ENCODE measurements at regions not wholly inside any gene's neighbourhood (a gene's known extent, or its start where the extent isn't known, plus 50 kb on each side); places are given as distances from the start of the nearest gene placed in this dataset.

DNA sequence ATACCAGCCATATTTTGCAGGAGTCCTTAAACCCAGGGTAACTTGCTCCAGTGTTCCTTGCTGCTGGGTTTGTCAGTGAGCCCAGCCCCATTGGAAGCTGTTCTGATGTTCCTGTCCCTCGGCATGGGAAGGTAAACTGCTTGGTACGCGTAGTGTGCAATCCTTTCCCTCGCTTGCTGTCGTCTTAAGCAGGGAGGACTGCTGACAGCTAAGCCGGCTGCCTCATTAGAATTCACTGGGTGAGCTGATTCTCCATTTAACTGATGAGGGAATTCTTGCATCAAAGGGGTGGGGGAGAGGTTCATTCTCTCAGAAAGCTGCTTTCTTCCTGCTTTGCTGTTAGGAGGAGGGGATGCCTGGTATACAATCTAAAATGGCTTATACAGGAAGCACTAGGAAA, 164.6 kb downstream of the MID1IP1 start:
- TF ChIP-seq, protein P1, sequence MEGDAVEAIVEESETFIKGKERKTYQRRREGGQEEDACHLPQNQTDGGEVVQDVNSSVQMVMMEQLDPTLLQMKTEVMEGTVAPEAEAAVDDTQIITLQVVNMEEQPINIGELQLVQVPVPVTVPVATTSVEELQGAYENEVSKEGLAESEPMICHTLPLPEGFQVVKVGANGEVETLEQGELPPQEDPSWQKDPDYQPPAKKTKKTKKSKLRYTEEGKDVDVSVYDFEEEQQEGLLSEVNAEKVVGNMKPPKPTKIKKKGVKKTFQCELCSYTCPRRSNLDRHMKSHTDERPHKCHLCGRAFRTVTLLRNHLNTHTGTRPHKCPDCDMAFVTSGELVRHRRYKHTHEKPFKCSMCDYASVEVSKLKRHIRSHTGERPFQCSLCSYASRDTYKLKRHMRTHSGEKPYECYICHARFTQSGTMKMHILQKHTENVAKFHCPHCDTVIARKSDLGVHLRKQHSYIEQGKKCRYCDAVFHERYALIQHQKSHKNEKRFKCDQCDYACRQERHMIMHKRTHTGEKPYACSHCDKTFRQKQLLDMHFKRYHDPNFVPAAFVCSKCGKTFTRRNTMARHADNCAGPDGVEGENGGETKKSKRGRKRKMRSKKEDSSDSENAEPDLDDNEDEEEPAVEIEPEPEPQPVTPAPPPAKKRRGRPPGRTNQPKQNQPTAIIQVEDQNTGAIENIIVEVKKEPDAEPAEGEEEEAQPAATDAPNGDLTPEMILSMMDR (IDR thresholded peaks at IDR 0.05; ENCODE audit: low read depth, low read length, missing input control): no peak
- no peak for TF ChIP-seq RAD21 (IDR thresholded peaks at IDR 0.05)
- TF ChIP-seq, protein P2, sequence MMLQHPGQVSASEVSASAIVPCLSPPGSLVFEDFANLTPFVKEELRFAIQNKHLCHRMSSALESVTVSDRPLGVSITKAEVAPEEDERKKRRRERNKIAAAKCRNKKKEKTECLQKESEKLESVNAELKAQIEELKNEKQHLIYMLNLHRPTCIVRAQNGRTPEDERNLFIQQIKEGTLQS (IDR thresholded peaks at IDR 0.05): no peak
- TF ChIP-seq RXRA (IDR thresholded peaks at IDR 0.05): no peak
